Ectodermal cell (in vitro differentiated cells): ENCODE measurements at regions not wholly inside any gene's neighbourhood (a gene's known extent, or its start where the extent isn't known, plus 50 kb on each side); places are given as distances from the start of the nearest gene placed in this dataset.

Experiments used
- H3K27ac ChIP-seq: 2 replicates; pipeline ENCODE4 v1.7.0; 2013; ENCODE audit warnings: mild to moderate bottlenecking, low read depth, low read length; ENCODE audit not compliant: insufficient read depth, poor library complexity, severe bottlenecking
- H3K27me3 ChIP-seq: 2 replicates; pipeline ENCODE4 v1.7.0; 2013; ENCODE audit warnings: mild to moderate bottlenecking, low read length; ENCODE audit not compliant: insufficient read depth, control insufficient read depth, poor library complexity, severe bottlenecking
- H3K36me3 ChIP-seq: one replicate; pipeline ENCODE4 v1.7.0; 2013; ENCODE audit warnings: low read length; ENCODE audit not compliant: control insufficient read depth, insufficient read depth
- H3K4me1 ChIP-seq: one replicate; pipeline ENCODE4 v1.7.0; 2013; ENCODE audit warnings: low read length; ENCODE audit not compliant: control insufficient read depth, insufficient read depth
- H3K4me3 ChIP-seq: 2 replicates; pipeline ENCODE4 v1.7.0; 2013; ENCODE audit warnings: low read depth, low read length, control low read depth; ENCODE audit not compliant: insufficient read depth
- H3K9me3 ChIP-seq: 2 replicates; pipeline ENCODE4 v1.7.0; 2013; ENCODE audit warnings: mild to moderate bottlenecking, low read length, moderate library complexity; ENCODE audit not compliant: control insufficient read depth
- WGBS, 2 experiments: methylation state at CpG; one replicate each; pipeline ENCODE4 v1.1.7; 2013; ENCODE audit warnings: missing lambda C conversion rate in 2 of 2; 5-methylcytosine and 5-hydroxymethylcytosine counted together

GRCh38 chr11:127493330-127494022 lies 492.9 kb upstream of the KIRREL3 start:
- H3K4me3 ChIP-seq = no peak overlapping the region
- WGBS, 2 experiments = 73 to 81% methylated on average over 8 to 9 of the region's 9 CpGs
- peaks cover 3% of the 10 kb centered on the region for H3K9me3 ChIP-seq
- no peaks in the 10 kb centered on the region for H3K27me3 ChIP-seq
- H3K27ac ChIP-seq = no peak overlapping the region
- H3K36me3 ChIP-seq = no peaks in the 10 kb centered on the region
- H3K4me1 ChIP-seq = no peaks in the 10 kb centered on the region

- H3K27ac ChIP-seq = no peak overlapping the region
- WGBS, 2 experiments = 84 to 100% methylated on average over 1 to 2 of the region's 2 CpGs
- H3K4me3 ChIP-seq = no peak overlapping the region
- H3K4me1 ChIP-seq = no peaks in the 10 kb centered on the region
- H3K36me3 ChIP-seq = no peaks in the 10 kb centered on the region
- H3K9me3 ChIP-seq = peaks cover 3% of the 10 kb centered on the region
- H3K27me3 ChIP-seq = no peaks in the 10 kb centered on the region
These were observed 491.5 kb upstream of the KIRREL3 start for GRCh38 chr11:127492029-127492428.

- H3K27me3 ChIP-seq = no peaks in the 10 kb centered on the region
- H3K4me1 ChIP-seq = no peaks in the 10 kb centered on the region
- H3K9me3 ChIP-seq = peaks cover 3% of the 10 kb centered on the region
- WGBS, 2 experiments = 84 to 86% methylated on average over 2 of the region's 2 CpGs
- H3K27ac ChIP-seq = no peak overlapping the region
- no peaks in the 10 kb centered on the region for H3K36me3 ChIP-seq
- no peak overlapping the region for H3K4me3 ChIP-seq
These were observed 491.0 kb upstream of the KIRREL3 start for GRCh38 chr11:127491589-127491988.

- H3K27ac ChIP-seq = no peak overlapping the region
- WGBS, 2 experiments = 95% methylated on average over 2 of the region's 2 CpGs
- no peak overlapping the region for H3K4me3 ChIP-seq
- H3K27me3 ChIP-seq = no peaks in the 10 kb centered on the region
- H3K9me3 ChIP-seq = peaks cover 3% of the 10 kb centered on the region
- H3K4me1 ChIP-seq = no peaks in the 10 kb centered on the region
- H3K36me3 ChIP-seq = no peaks in the 10 kb centered on the region
These were observed 490.3 kb upstream of the KIRREL3 start for GRCh38 chr11:127490896-127491295.

GRCh38 chr11:127485541-127485940 lies 485.0 kb upstream of the KIRREL3 start:
- H3K27ac ChIP-seq = no peak overlapping the region
- WGBS, 2 experiments = 82 to 88% methylated on average over 2 of the region's 2 CpGs
- H3K9me3 ChIP-seq = no peaks in the 10 kb centered on the region
- H3K27me3 ChIP-seq = no peaks in the 10 kb centered on the region
- H3K4me1 ChIP-seq = no peaks in the 10 kb centered on the region
- H3K36me3 ChIP-seq = no peaks in the 10 kb centered on the region
- no peak overlapping the region for H3K4me3 ChIP-seq

- H3K9me3 ChIP-seq = no peaks in the 10 kb centered on the region
- WGBS, 2 experiments = 92 to 100% methylated on average over 1 of the region's 1 CpG
- no peaks in the 10 kb centered on the region for H3K4me1 ChIP-seq
- no peak overlapping the region for H3K27ac ChIP-seq
- no peaks in the 10 kb centered on the region for H3K36me3 ChIP-seq
- no peaks in the 10 kb centered on the region for H3K27me3 ChIP-seq
- H3K4me3 ChIP-seq = no peak overlapping the region
These were observed 480.8 kb upstream of the KIRREL3 start for GRCh38 chr11:127481391-127481790.

- H3K4me3 ChIP-seq = no peak overlapping the region
- H3K9me3 ChIP-seq = no peaks in the 10 kb centered on the region
- H3K36me3 ChIP-seq = no peaks in the 10 kb centered on the region
- H3K27ac ChIP-seq = no peak overlapping the region
- H3K4me1 ChIP-seq = no peaks in the 10 kb centered on the region
- WGBS, 2 experiments = 98 to 100% methylated on average over 2 of the region's 2 CpGs
- no peaks in the 10 kb centered on the region for H3K27me3 ChIP-seq
These were observed 478.3 kb upstream of the KIRREL3 start for GRCh38 chr11:127478826-127479225.

- 87 to 89% methylated on average over 1 of the region's 1 CpG for WGBS, 2 experiments
- Histone ChIP-seq H3K4me1 (no peaks in the 10 kb centered on the region), H3K9me3 (no peaks in the 10 kb centered on the region), H3K27ac (no peak overlapping the region), H3K27me3 (no peaks in the 10 kb centered on the region), H3K36me3 (no peaks in the 10 kb centered on the region), H3K4me3 (no peak overlapping the region)
These were observed 474.2 kb upstream of the KIRREL3 start for GRCh38 chr11:127474766-127475165.

- Histone ChIP-seq H3K36me3 (no peaks in the 10 kb centered on the region), H3K4me3 (no peak overlapping the region)
- WGBS, 2 experiments = 93 to 96% methylated on average over 7 of the region's 7 CpGs
These were observed 471.9 kb upstream of the KIRREL3 start for GRCh38 chr11:127472505-127472904.

GRCh38 chr11:127471662-127472061 lies 471.1 kb upstream of the KIRREL3 start:
- Histone ChIP-seq H3K27ac (no peak overlapping the region), H3K27me3 (no peaks in the 10 kb centered on the region), H3K4me1 (no peaks in the 10 kb centered on the region), H3K9me3 (no peaks in the 10 kb centered on the region), H3K36me3 (no peaks in the 10 kb centered on the region), H3K4me3 (no peak overlapping the region)
- WGBS, 2 experiments = 93 to 100% methylated on average over 3 of the region's 3 CpGs

More at GRCh38 chr11:127472505-127472904, 471.9 kb upstream of the KIRREL3 start:
- H3K9me3 ChIP-seq = no peaks in the 10 kb centered on the region
- no peaks in the 10 kb centered on the region for H3K4me1 ChIP-seq
- no peaks in the 10 kb centered on the region for H3K27me3 ChIP-seq
- no peak overlapping the region for H3K27ac ChIP-seq
